GM12878 (cell line): ENCODE measurements at regions not wholly inside any gene's neighbourhood (a gene's known extent, or its start where the extent isn't known, plus 50 kb on each side); places are given as distances from the start of the nearest gene placed in this dataset.

ENCODE experiments used
- POLR2A ChIP-seq: IDR thresholded peaks from 2 replicates; pipeline ENCODE4 v1.6.1; 2011; ENCODE audit warnings: low read depth, mild to moderate bottlenecking, low read length
- SMC3 ChIP-seq: IDR thresholded peaks from 2 replicates; pipeline ENCODE4 v1.6.1; 2011; ENCODE audit warnings: low read length, improper control_type of control experiment, borderline replicate concordance

DNA sequence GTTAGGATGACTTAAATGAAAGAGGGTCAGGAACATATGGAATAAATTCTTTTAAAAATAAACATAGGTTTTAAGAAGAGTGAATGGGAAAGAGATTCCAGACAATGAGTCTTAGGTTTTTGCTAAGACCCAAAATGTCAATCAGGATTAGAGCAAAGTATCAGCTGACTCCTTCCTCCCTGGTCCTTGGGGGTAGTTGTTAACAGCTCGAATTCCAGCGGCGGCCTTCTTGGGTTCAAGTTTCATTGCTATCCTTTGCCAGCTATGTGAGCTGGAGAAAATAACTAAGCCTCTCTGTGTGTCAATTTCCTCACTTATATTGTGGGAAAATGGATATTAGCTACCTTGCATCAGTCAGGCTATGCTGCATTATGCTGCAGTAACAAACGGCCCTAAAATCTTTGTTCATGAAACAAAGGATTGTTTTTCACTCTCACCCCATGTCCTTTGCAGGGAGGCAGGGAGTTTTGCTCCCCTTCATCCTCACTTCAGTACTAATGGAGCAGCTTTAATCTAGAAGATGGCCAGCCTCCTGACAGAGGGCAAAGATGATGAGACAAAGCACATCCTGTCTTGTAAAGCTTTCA, 83.8 kb upstream of the RFLNA start:
- TF ChIP-seq SMC3 (no peak), POLR2A (no peak)
